DND-41 (cell line): ENCODE measurements at regions not wholly inside any gene's neighbourhood (a gene's known extent, or its start where the extent isn't known, plus 50 kb on each side); places are given as distances from the start of the nearest gene placed in this dataset.

Experiments used
- ATAC-seq: fragments of 200-7000 bp; cut with Tn5 transposase; 3 replicates; pipeline ENCODE4 v1.9.1; 2021; ENCODE audit warnings: low read depth; ENCODE audit not compliant: insufficient read depth
- DNase-seq: peaks from one replicate; pipeline ENCODE4 v3.0.0-alpha.2; 2020
- H2AFZ ChIP-seq: 2 replicates; pipeline ENCODE4 v1.6.0; 2012; ENCODE audit warnings: low read depth, low read length
- H3K27ac ChIP-seq: 2 replicates; pipeline ENCODE4 v1.5.1; 2012; ENCODE audit warnings: low read length, inconsistent platforms
- H3K27me3 ChIP-seq: fragments of 200-600 bp; sonication (generic); 2 replicates; pipeline ENCODE4 v1.6.0; 2012; ENCODE audit warnings: low read length, mild to moderate bottlenecking, inconsistent platforms; ENCODE audit not compliant: insufficient read depth, poor library complexity
- H3K36me3 ChIP-seq: 2 replicates; pipeline ENCODE4 v1.5.1; 2012; ENCODE audit warnings: low read length, inconsistent platforms; ENCODE audit not compliant: insufficient read depth
- H3K4me1 ChIP-seq: 2 replicates; pipeline ENCODE4 v1.5.1; 2012; ENCODE audit warnings: mild to moderate bottlenecking, low read length; ENCODE audit not compliant: insufficient read depth
- H3K4me2 ChIP-seq: 2 replicates; pipeline ENCODE4 v1.6.0; 2012; ENCODE audit warnings: mild to moderate bottlenecking, moderate library complexity, low read length, inconsistent platforms; ENCODE audit not compliant: insufficient read depth
- H3K4me3 ChIP-seq, 2 experiments: fragments of 200-600 bp in 1 of 2; shearing (Covaris generic) in 1 of 2; 2 replicates each; pipeline ENCODE4 v1.5.1; 2012 to 2016; ENCODE audit warnings: inconsistent platforms in 2 of 2, low read length in 2 of 2, mild to moderate bottlenecking in 2 of 2, low read depth in 1 of 2, moderate library complexity in 1 of 2
- H3K79me2 ChIP-seq: 2 replicates; pipeline ENCODE4 v1.6.0; 2012; ENCODE audit warnings: low read length, inconsistent platforms; ENCODE audit not compliant: insufficient read depth
- H3K9ac ChIP-seq: 2 replicates; pipeline ENCODE4 v1.6.0; 2012; ENCODE audit warnings: low read depth, mild to moderate bottlenecking, inconsistent platforms, low read length, moderate library complexity
- H3K9me3 ChIP-seq: 2 replicates; pipeline ENCODE4 v1.5.1; 2012; ENCODE audit warnings: low read length, moderate library complexity, mild to moderate bottlenecking, inconsistent platforms; ENCODE audit not compliant: insufficient read depth, severe bottlenecking
- H4K20me1 ChIP-seq: 2 replicates; pipeline ENCODE4 v1.6.0; 2012; ENCODE audit warnings: low read length; ENCODE audit not compliant: insufficient read depth
- CTCF ChIP-seq: IDR thresholded peaks from 2 replicates; pipeline ENCODE4 v1.5.1; 2012; ENCODE audit warnings: borderline replicate concordance, low read length, moderate library complexity, mild to moderate bottlenecking; ENCODE audit not compliant: poor library complexity, severe bottlenecking; ENCODE audit errors: extremely low read depth
- EZH2 ChIP-seq: IDR thresholded peaks from 3 replicates; pipeline ENCODE4 v1.6.1; 2012; ENCODE audit warnings: borderline replicate concordance, low read depth, mild to moderate bottlenecking, moderate library complexity, low read length, inconsistent platforms; ENCODE audit not compliant: severe bottlenecking

GRCh38 chr5:176727983-176728675 is 80.8 kb downstream of the TSPAN17 start:
- no peak for DNase-seq
- Histone ChIP-seq H3K4me2 (no peak overlapping the region), H3K79me2 (no peaks in the 10 kb centered on the region), H3K27ac (no peak overlapping the region), H3K4me3 (no peak overlapping the region), H4K20me1 (peaks cover 3% of the 10 kb centered on the region), H3K9ac (no peak overlapping the region), H3K36me3 (no peaks in the 10 kb centered on the region), H3K9me3 (no peaks in the 10 kb centered on the region), H3K4me1 (no peaks in the 10 kb centered on the region), H3K27me3 (peaks cover 16% of the 10 kb centered on the region), H2AFZ (no peak overlapping the region)
- TF ChIP-seq EZH2 (no peak), CTCF (no peak)
- no peak for ATAC-seq

GRCh38 chr5:176728831-176729251 is 81.5 kb upstream of the UNC5A start:
- ATAC-seq: no peak
- H3K4me1 ChIP-seq: no peaks in the 10 kb centered on the region
- H3K9me3 ChIP-seq: no peaks in the 10 kb centered on the region

GRCh38 chr5:176730815-176731475 is 79.4 kb upstream of the UNC5A start:
- no peak overlapping the region for H3K4me3 ChIP-seq
- TF ChIP-seq CTCF (no peak), EZH2 (no peak)
- no peaks in the 10 kb centered on the region for H3K4me1 ChIP-seq
- H3K9ac ChIP-seq: no peak overlapping the region
- H3K79me2 ChIP-seq: no peaks in the 10 kb centered on the region
- peaks cover 3% of the 10 kb centered on the region for H4K20me1 ChIP-seq
- no peaks in the 10 kb centered on the region for H3K36me3 ChIP-seq
- H3K4me2 ChIP-seq: no peak overlapping the region
- H3K27ac ChIP-seq: no peak overlapping the region
- peaks cover 8% of the 10 kb centered on the region for H3K27me3 ChIP-seq
- H2AFZ ChIP-seq: no peak overlapping the region
- H3K9me3 ChIP-seq: no peaks in the 10 kb centered on the region
- no peak for DNase-seq
- no peak for ATAC-seq

More at GRCh38 chr5:176728831-176729251, 81.5 kb upstream of the UNC5A start:
- no peak overlapping the region for H3K9ac ChIP-seq
- peaks cover 3% of the 10 kb centered on the region for H4K20me1 ChIP-seq
- H3K36me3 ChIP-seq: no peaks in the 10 kb centered on the region
- no peak overlapping the region for H3K4me2 ChIP-seq
- no peaks in the 10 kb centered on the region for H3K79me2 ChIP-seq
- no peak overlapping the region for H2AFZ ChIP-seq
- H3K4me3 ChIP-seq: no peak overlapping the region
- DNase-seq: no peak
- H3K27me3 ChIP-seq: peaks cover 16% of the 10 kb centered on the region
- no peak overlapping the region for H3K27ac ChIP-seq
- TF ChIP-seq CTCF (no peak), EZH2 (no peak)
